ENCODE measurements at regions not wholly inside any gene's neighbourhood (a gene's known extent, or its start where the extent isn't known, plus 50 kb on each side); places are given as distances from the start of the nearest gene placed in this dataset.
A peak's percentile ranks its signal among the peaks of the same experiment; 100 is the strongest.

GRCh38 chr12:127189992-127190391 is 1077.0 kb upstream of the TMEM132C start:
- ChIA-PET CTCF (interaction anchor here (0.7 to 0.9 kb wide), 2 partner anchors 11 to 13 kb away, joined by 3 read pairs; no protein-coding TSS in a partner anchor), POLR2A (no interaction called here)
- H3K36me3 ChIP-seq (ENCODE audit: control insufficient read depth, insufficient read depth, low read length): no peaks in the 10 kb centered on the region
- no peak for DNase-seq (ENCODE audit: low read depth)
- TF ChIP-seq CTCF (IDR thresholded peaks at IDR 0.05; ENCODE audit: insufficient read depth, low read depth, low read length): no peak
- no peak overlapping the region for H3K4me3 ChIP-seq (ENCODE audit: low read depth, low read length)
- H3K27me3 ChIP-seq (ENCODE audit: control insufficient read depth, insufficient read depth, low read length): no peaks in the 10 kb centered on the region

- no peak overlapping the region for H3K4me3 ChIP-seq (ENCODE audit: low read depth, low read length)
- H3K36me3 ChIP-seq (ENCODE audit: control insufficient read depth, insufficient read depth, low read length): no peaks in the 10 kb centered on the region
- no peak for TF ChIP-seq CTCF (IDR thresholded peaks at IDR 0.05; ENCODE audit: insufficient read depth, low read depth, low read length)
- DNase-seq (ENCODE audit: low read depth): peak; percentile 35
- CTCF ChIA-PET: interaction anchor here (1.7 kb wide), 1 partner anchor 19 kb away, joined by 3 read pairs; no protein-coding TSS in a partner anchor
- no peaks in the 10 kb centered on the region for H3K27me3 ChIP-seq (ENCODE audit: control insufficient read depth, insufficient read depth, low read length)
- POLR2A ChIA-PET: interaction anchor here (0.5 kb wide), 1 partner anchor 17 kb away, joined by 3 read pairs; no protein-coding TSS in a partner anchor
Measured at GRCh38 chr12:127191129-127191528, 1075.8 kb upstream of the TMEM132C start.

DNA sequence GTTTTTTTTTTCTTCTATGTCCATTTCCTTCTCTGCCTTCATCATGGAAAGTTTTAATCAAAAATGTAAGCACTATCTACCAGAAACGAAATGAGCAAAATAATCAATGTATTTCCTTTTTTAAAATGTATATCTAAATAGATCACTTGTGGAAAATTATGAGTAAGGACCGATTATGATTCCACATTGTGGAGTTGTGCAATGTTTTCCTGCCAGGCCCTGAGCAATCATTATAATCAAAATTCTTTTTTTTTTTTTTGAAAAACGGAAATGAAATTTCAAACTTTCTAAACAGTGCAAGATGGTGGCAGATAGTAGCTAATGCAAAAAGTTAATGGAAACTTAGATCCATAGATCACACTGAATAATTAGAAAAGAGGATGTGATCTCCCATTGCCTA is 1074.6 kb upstream of the TMEM132C start:
- TF ChIP-seq CTCF (IDR thresholded peaks at IDR 0.05; ENCODE audit: insufficient read depth, low read depth, low read length): no peak
- no peak overlapping the region for H3K4me3 ChIP-seq (ENCODE audit: low read depth, low read length)
- no peak for DNase-seq (ENCODE audit: low read depth)
- no peaks in the 10 kb centered on the region for H3K36me3 ChIP-seq (ENCODE audit: control insufficient read depth, insufficient read depth, low read length)
- no peaks in the 10 kb centered on the region for H3K27me3 ChIP-seq (ENCODE audit: control insufficient read depth, insufficient read depth, low read length)
- ChIA-PET POLR2A (no interaction called here), CTCF (interaction anchor here (1.7 kb wide), 1 partner anchor 20 kb away, joined by 3 read pairs; no protein-coding TSS in a partner anchor)

- no peaks in the 10 kb centered on the region for H3K36me3 ChIP-seq (ENCODE audit: control insufficient read depth, insufficient read depth, low read length)
- no peaks in the 10 kb centered on the region for H3K27me3 ChIP-seq (ENCODE audit: control insufficient read depth, insufficient read depth, low read length)
- CTCF ChIA-PET: no interaction called here
- TF ChIP-seq CTCF (IDR thresholded peaks at IDR 0.05; ENCODE audit: insufficient read depth, low read depth, low read length): no peak
- POLR2A ChIA-PET: no interaction called here
- no peak overlapping the region for H3K4me3 ChIP-seq (ENCODE audit: low read depth, low read length)
- no peak for DNase-seq (ENCODE audit: low read depth)
Measured at GRCh38 chr12:127193341-127193740, 1073.6 kb upstream of the TMEM132C start.

- Histone ChIP-seq H3K4me3 (ENCODE audit: low read depth, low read length) (no peak overlapping the region), H3K27me3 (ENCODE audit: control insufficient read depth, insufficient read depth, low read length) (no peaks in the 10 kb centered on the region), H3K36me3 (ENCODE audit: control insufficient read depth, insufficient read depth, low read length) (no peaks in the 10 kb centered on the region)
- DNase-seq (ENCODE audit: low read depth): no peak
- ChIA-PET CTCF (interaction anchor here (1.1 kb wide), 1 partner anchor 85 kb away, joined by 3 read pairs; no protein-coding TSS in a partner anchor), POLR2A (no interaction called here)
- no peak for TF ChIP-seq CTCF (IDR thresholded peaks at IDR 0.05; ENCODE audit: insufficient read depth, low read depth, low read length)
Measured at GRCh38 chr12:127194176-127194575, 1072.8 kb upstream of the TMEM132C start.
